Jurkat, Clone E6-1 (cell line): ENCODE measurements at regions not wholly inside any gene's neighbourhood (a gene's known extent, or its start where the extent isn't known, plus 50 kb on each side); places are given as distances from the start of the nearest gene placed in this dataset.

Experiments used
- DNase-seq: peaks from one replicate; pipeline ENCODE4 v3.0.0-alpha.2; 2011; ENCODE audit warnings: low read depth, low spot score
- H3K4me3 ChIP-seq: 2 replicates; pipeline ENCODE4 v1.5.1; 2011; ENCODE audit warnings: mild to moderate bottlenecking, low read length, control low read depth, moderate library complexity

DNA sequence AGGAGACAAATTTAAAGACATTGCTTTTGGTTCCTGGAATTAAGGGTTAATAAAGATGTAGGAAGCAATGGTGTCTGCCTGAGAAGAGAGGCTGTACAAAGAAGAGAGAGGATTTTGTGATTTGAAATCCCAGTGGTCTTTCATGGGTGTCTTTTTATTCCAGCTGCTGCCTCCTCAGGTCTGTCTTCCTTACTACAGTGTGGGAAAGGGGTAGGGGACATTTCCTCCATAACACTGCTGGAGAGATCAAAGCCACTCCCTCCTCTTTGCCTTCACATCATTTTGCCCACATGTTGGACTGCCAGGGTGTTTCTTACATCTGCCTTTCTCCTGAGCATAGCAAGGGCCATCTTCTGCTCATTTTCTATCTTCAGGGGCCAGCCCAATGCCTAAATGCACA lies 348.5 kb downstream of the EN1 start:
- no peak overlapping the region for H3K4me3 ChIP-seq
- DNase-seq, result no peak

- no peak for DNase-seq
- no peak overlapping the region for H3K4me3 ChIP-seq
Observed at GRCh38 chr2:118496870-118497611, 350.4 kb downstream of the EN1 start.

DNA sequence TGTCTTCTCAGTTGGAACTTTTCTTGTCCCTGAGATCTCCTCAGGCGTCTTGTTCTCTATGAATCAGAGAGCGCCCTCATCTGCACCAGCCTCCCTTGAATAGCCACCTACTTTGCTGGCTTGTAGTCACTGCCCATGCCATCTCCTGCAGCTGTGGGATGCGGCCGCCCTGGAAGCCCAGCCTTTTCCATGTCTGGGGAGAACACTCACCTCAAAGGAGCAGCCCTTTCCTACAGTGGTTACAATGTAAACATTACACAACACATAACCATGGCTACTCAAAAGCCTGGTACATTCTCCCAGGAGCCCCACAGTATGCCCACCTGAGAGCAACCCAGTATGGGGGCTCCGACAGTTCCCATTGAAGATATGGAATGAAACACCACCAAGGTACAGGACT lies 351.0 kb downstream of the EN1 start:
- no peak overlapping the region for H3K4me3 ChIP-seq
- DNase-seq, result no peak

GRCh38 chr2:118495290-118495689 lies 352.2 kb downstream of the EN1 start:
- DNase-seq, result no peak
- H3K4me3 ChIP-seq, result no peak overlapping the region

- no peak for DNase-seq
- no peak overlapping the region for H3K4me3 ChIP-seq
Observed at GRCh38 chr2:118493213-118493612, 354.2 kb downstream of the EN1 start.

- DNase-seq, result peak; percentile 14
- no peak overlapping the region for H3K4me3 ChIP-seq
Observed at GRCh38 chr2:118492335-118492734, 355.1 kb downstream of the EN1 start.

DNA sequence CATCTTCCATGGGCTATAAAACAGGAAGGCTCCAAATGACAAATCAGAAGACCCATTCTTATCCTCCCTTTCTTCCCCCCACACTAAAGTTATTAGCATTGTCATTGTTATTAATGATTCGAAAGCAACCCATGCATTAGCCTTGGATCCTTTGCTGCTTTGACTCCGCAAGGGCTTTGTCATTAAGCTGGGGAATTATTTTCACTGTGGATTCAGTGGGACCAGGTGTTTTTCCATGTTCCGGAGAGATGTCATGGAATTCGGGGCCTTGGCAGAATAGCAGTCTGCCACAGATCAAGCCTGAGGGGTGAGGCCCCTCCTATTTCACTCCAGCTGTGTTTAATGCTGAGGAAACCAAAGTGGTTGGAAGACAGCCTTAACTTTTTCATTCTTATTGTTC lies 357.1 kb downstream of the EN1 start:
- H3K4me3 ChIP-seq, result no peak overlapping the region
- no peak for DNase-seq

GRCh38 chr2:118489712-118490299 lies 357.6 kb downstream of the EN1 start:
- no peak overlapping the region for H3K4me3 ChIP-seq
- DNase-seq, result no peak

GRCh38 chr2:118481299-118481698 lies 366.1 kb downstream of the EN1 start:
- H3K4me3 ChIP-seq, result no peak overlapping the region
- DNase-seq, result no peak

DNA sequence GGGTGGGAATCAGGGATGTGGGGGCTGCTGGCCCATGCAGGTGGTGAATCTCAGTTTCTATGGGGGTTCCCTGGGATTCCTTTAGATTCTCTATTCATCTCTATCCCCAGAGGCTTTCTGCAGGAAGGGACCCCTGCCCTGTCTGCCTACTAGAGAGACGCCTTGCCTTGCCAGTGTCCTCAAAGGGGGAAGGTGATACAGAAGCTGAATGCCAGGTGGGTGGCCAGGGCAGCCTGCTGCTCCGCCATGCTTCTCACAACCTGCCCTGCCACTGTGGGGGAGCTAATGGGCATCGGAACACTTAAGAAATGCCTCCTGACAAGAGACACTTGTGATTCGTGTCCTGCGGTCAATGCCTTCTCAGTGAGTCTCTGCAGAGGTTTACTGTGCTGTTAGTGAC lies 368.4 kb downstream of the EN1 start:
- no peak overlapping the region for H3K4me3 ChIP-seq
- DNase-seq, result no peak

GRCh38 chr2:118477111-118477862 lies 370.2 kb downstream of the EN1 start:
- no peak overlapping the region for H3K4me3 ChIP-seq
- no peak for DNase-seq

GRCh38 chr2:118475622-118476205 lies 371.7 kb downstream of the EN1 start:
- no peak overlapping the region for H3K4me3 ChIP-seq
- DNase-seq, result no peak

- no peak overlapping the region for H3K4me3 ChIP-seq
- DNase-seq, result no peak
Observed at GRCh38 chr2:118474541-118474920, 372.9 kb downstream of the EN1 start.

GRCh38 chr2:118473846-118474540 lies 373.5 kb downstream of the EN1 start:
- no peak for DNase-seq
- no peak overlapping the region for H3K4me3 ChIP-seq

DNA sequence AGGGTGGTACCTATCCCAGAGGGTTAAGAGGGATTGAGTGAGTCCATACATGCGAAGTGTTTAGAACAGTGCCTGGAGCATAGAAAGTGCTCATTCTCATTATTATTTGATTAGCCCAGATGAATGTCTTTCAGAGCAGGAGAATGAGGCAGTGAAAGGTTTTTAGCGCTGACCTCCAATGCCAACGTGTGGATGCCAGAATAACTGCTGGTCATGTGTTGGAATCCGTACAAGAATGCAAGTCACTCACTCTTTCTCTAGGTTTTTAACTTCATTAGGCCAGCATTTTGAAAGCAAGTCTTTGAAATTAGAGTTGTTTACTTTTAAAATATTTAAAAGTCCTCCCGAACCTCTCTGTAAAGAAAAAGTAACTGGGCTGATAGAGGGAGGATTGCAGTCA lies 374.2 kb downstream of the EN1 start:
- DNase-seq, result no peak

GRCh38 chr2:118470297-118470696 lies 377.2 kb downstream of the EN1 start:
- no peak for DNase-seq
- H3K4me3 ChIP-seq, result no peak overlapping the region

More for the DNA sequence above, 374.2 kb downstream of the EN1 start:
- no peak overlapping the region for H3K4me3 ChIP-seq

GRCh38 chr2:118469103-118469502 lies 378.3 kb downstream of the EN1 start:
- DNase-seq, result no peak
- no peak overlapping the region for H3K4me3 ChIP-seq

- H3K4me3 ChIP-seq, result no peak overlapping the region
- DNase-seq, result no peak
Observed at GRCh38 chr2:118464546-118465265, 376.4 kb downstream of the INSIG2 start.

DNA sequence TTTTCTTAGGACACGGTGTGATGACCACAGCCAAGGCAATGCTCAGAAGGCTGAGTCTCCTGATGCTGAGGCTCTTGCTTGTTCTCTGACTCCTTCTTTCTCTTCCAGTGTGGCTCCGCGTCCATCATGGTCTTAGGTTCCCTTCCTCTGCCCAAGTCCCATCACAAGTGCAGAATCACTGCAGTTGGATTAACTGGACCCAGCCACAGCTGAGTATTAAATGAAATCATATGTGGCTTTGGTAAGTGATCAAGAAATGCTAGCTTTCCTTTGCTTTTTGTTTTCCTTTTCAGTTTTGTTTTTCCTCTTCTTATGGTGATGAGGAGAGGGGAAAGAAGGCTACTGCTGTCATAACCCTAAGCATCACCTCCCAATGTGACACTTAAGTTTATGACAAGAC lies 375.8 kb downstream of the INSIG2 start:
- no peak for DNase-seq
- no peak overlapping the region for H3K4me3 ChIP-seq
